ENCODE measurements at regions not wholly inside any gene's neighbourhood (a gene's known extent, or its start where the extent isn't known, plus 50 kb on each side); places are given as distances from the start of the nearest gene placed in this dataset.

- DNase-seq (no peak), ATAC-seq (no peak)
- Histone ChIP-seq H3K9me3 (no peaks in the 10 kb centered on the region), H3K27ac (no peak overlapping the region), H3K27me3 (ENCODE audit: insufficient read depth in 3 of 3, low read length in 2 of 3) (no peaks in the 10 kb centered on the region), H3K4me1 (no peaks in the 10 kb centered on the region), H3K4me3 (no peak overlapping the region), H3K36me3 (ENCODE audit: insufficient read depth in 1 of 2, low read depth in 1 of 2) (no peaks in the 10 kb centered on the region)
- TF ChIP-seq CTCF (IDR thresholded peaks at IDR 0.05): no peak
- intact Hi-C loops (cut with DNase I): no loop called here
Observed at GRCh38 chr10:55062349-55062748, 261.3 kb upstream of the PCDH15 start.

- ATAC-seq (no peak), DNase-seq (no peak)
- Histone ChIP-seq H3K27me3 (ENCODE audit: insufficient read depth in 3 of 3, low read length in 2 of 3) (no peaks in the 10 kb centered on the region), H3K4me1 (no peaks in the 10 kb centered on the region), H3K27ac (no peak overlapping the region), H3K36me3 (ENCODE audit: insufficient read depth in 1 of 2, low read depth in 1 of 2) (no peaks in the 10 kb centered on the region), H3K4me3 (no peak overlapping the region), H3K9me3 (no peaks in the 10 kb centered on the region)
- intact Hi-C loops (cut with DNase I): no loop called here
- WGBS, 3 donors: 33 to 61% (median 33%) methylated on average over 5 of the region's 5 CpGs
- no peak for TF ChIP-seq CTCF (IDR thresholded peaks at IDR 0.05)
Observed at GRCh38 chr10:55058800-55059199, 257.8 kb upstream of the PCDH15 start.

- ATAC-seq: no peak
- WGBS, 3 donors: 72 to 82% (median 78%) methylated on average over 2 of the region's 2 CpGs
Observed at GRCh38 chr10:55051515-55051914, 250.5 kb upstream of the PCDH15 start.

GRCh38 chr10:55048830-55049498 lies 247.9 kb upstream of the PCDH15 start:
- no peak for TF ChIP-seq CTCF (IDR thresholded peaks at IDR 0.05)
- no peak overlapping the region for H3K27ac ChIP-seq
- H3K4me3 ChIP-seq: no peak overlapping the region
- no peaks in the 10 kb centered on the region for H3K36me3 ChIP-seq (ENCODE audit: insufficient read depth in 1 of 2, low read depth in 1 of 2)
- WGBS, 3 donors: 55 to 78% (median 59%) methylated on average over 3 of the region's 3 CpGs
- DNase-seq (no peak), ATAC-seq (no peak)
- no peaks in the 10 kb centered on the region for H3K4me1 ChIP-seq
- H3K27me3 ChIP-seq (ENCODE audit: insufficient read depth in 3 of 3, low read length in 2 of 3): no peaks in the 10 kb centered on the region
- H3K9me3 ChIP-seq: no peaks in the 10 kb centered on the region
- intact Hi-C loops (cut with DNase I): no loop called here

More at GRCh38 chr10:55051515-55051914, 250.5 kb upstream of the PCDH15 start:
- no peak overlapping the region for H3K4me3 ChIP-seq
- intact Hi-C loops (cut with DNase I): no loop called here
- no peaks in the 10 kb centered on the region for H3K36me3 ChIP-seq (ENCODE audit: insufficient read depth in 1 of 2, low read depth in 1 of 2)
- H3K27ac ChIP-seq: no peak overlapping the region
- H3K4me1 ChIP-seq: no peaks in the 10 kb centered on the region
- TF ChIP-seq CTCF (IDR thresholded peaks at IDR 0.05): no peak
- no peaks in the 10 kb centered on the region for H3K9me3 ChIP-seq
- no peak for DNase-seq
- no peaks in the 10 kb centered on the region for H3K27me3 ChIP-seq (ENCODE audit: insufficient read depth in 3 of 3, low read length in 2 of 3)

- ATAC-seq: no peak
- 92 to 94% (median 94%) methylated on average over 3 of the region's 3 CpGs for WGBS, 3 donors
Observed at GRCh38 chr10:55043540-55043939, 242.5 kb upstream of the PCDH15 start.

More at GRCh38 chr10:55043540-55043939, 242.5 kb upstream of the PCDH15 start:
- no peak overlapping the region for H3K4me3 ChIP-seq
- no peak overlapping the region for H3K27ac ChIP-seq
- intact Hi-C loops (cut with DNase I): no loop called here
- no peaks in the 10 kb centered on the region for H3K27me3 ChIP-seq (ENCODE audit: insufficient read depth in 3 of 3, low read length in 2 of 3)
- H3K36me3 ChIP-seq (ENCODE audit: insufficient read depth in 1 of 2, low read depth in 1 of 2): no peaks in the 10 kb centered on the region
- TF ChIP-seq CTCF (IDR thresholded peaks at IDR 0.05): no peak
- no peak for DNase-seq
- no peaks in the 10 kb centered on the region for H3K9me3 ChIP-seq
- no peaks in the 10 kb centered on the region for H3K4me1 ChIP-seq

All from psoas muscle (tissue), 7 donors.